CD4-positive, alpha-beta memory T cell (primary cell): ENCODE measurements at regions not wholly inside any gene's neighbourhood (a gene's known extent, or its start where the extent isn't known, plus 50 kb on each side); places are given as distances from the start of the nearest gene placed in this dataset.

Experiments
- CTCF ChIA-PET: fragments of 350-600 bp; sonication (Branson Sonifier 250); formaldehyde crosslinking; loops from one replicate; lab custom pipeline; 2021; ENCODE audit warnings: inconsistent platforms; ENCODE audit not compliant: partially characterized antibody; lab: Charles Lee
- POLR2A ChIA-PET: fragments of 350-600 bp; sonication (Branson Sonifier 250); formaldehyde crosslinking; loops from one replicate; lab custom pipeline; 2021; ENCODE audit not compliant: partially characterized antibody; lab: Charles Lee
- DNase-seq, 5 donors: peaks; one replicate each; pipeline versions ENCODE4 v3.0.0 to v3.0.0-alpha.2; 2020 to 2022; ENCODE audit warnings: mixed read lengths in 1 of 5
- H3K27ac ChIP-seq: one replicate; pipeline ENCODE4 v1.7.0; 2013; ENCODE audit warnings: low read depth, low read length
- H3K27me3 ChIP-seq: 2 replicates; pipeline ENCODE4 v1.7.0; 2013; ENCODE audit warnings: mild to moderate bottlenecking, low read length, moderate library complexity; ENCODE audit not compliant: insufficient read depth
- H3K36me3 ChIP-seq: 2 replicates; pipeline ENCODE4 v1.7.0; 2013; ENCODE audit warnings: mild to moderate bottlenecking, low read length, moderate library complexity; ENCODE audit not compliant: insufficient read depth
- H3K4me1 ChIP-seq: 2 replicates; pipeline ENCODE4 v1.7.0; 2013; ENCODE audit warnings: mild to moderate bottlenecking, low read length, moderate library complexity; ENCODE audit not compliant: insufficient read depth
- H3K4me3 ChIP-seq, 2 donors: one replicate each; pipeline ENCODE4 v1.7.0; 2013; ENCODE audit warnings: low read length in 2 of 2, mild to moderate bottlenecking in 1 of 2
- H3K9me3 ChIP-seq, 2 donors: one replicate each; pipeline ENCODE4 v1.7.0; 2013; ENCODE audit warnings: low read length in 2 of 2, control low read depth in 1 of 2; ENCODE audit not compliant: control insufficient read depth in 1 of 2
- H3K27ac Mint-ChIP-seq, 7 donors: one replicate each; pipeline ENCODE4 v1.8.0; 2020 to 2021; ENCODE audit warnings: mixed read lengths in 7 of 7, mild to moderate bottlenecking in 6 of 7, inconsistent platforms in 3 of 7, moderate library complexity in 3 of 7
- H3K27me3 Mint-ChIP-seq, 2 donors: one replicate each; pipeline ENCODE4 v1.8.0; 2020 to 2021; ENCODE audit warnings: mixed read lengths in 2 of 2
- H3K36me3 Mint-ChIP-seq, 2 donors: one replicate each; pipeline ENCODE4 v1.8.0; 2020 to 2021; ENCODE audit warnings: mixed read lengths in 2 of 2, inconsistent platforms in 1 of 2, mild to moderate bottlenecking in 1 of 2
- H3K4me1 Mint-ChIP-seq, 4 donors: one replicate each; pipeline ENCODE4 v1.8.0; 2020 to 2021; ENCODE audit warnings: mixed read lengths in 4 of 4, mild to moderate bottlenecking in 1 of 4
- H3K4me3 Mint-ChIP-seq, 8 donors: one replicate each; pipeline ENCODE4 v1.8.0; 2020 to 2021; ENCODE audit warnings: mixed read lengths in 8 of 8, mild to moderate bottlenecking in 7 of 8, moderate library complexity in 6 of 8, inconsistent platforms in 3 of 8
- H3K9me3 Mint-ChIP-seq, 8 donors: one replicate each; pipeline ENCODE4 v1.8.0; 2020 to 2021; ENCODE audit warnings: mixed read lengths in 8 of 8, mild to moderate bottlenecking in 5 of 8, inconsistent platforms in 3 of 8, moderate library complexity in 1 of 8
- intact Hi-C: fragments of 100-400 bp; cut with micrococcal nuclease; formaldehyde crosslinking; loops from one replicate; pipeline ENCODE4 v1.15.1; 2023

DNA sequence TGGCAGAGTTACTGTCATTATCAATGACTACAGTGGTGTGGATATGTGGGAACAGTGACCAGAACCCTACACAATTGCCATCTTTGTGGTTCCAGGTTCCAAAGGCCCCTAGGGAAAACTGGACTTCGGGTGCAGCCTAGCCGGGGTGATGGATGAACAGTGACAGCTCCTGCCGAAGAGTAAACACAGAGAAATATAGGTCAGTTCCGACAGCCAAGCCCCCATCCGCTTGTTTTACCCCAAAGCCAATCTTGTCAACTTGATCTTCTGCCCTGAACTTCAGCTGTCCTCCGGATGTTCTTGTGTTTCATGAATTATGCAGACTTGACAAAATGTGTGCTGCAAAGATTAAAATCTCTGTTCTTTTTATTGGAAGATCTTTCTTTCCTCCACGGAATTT is 200.4 kb upstream of the SRRM4 start:
- H3K9me3 ChIP-seq, result no peaks in the 10 kb centered on the region
- H3K36me3 Mint-ChIP-seq, result no peaks in the 10 kb centered on the region
- no peak overlapping the region for H3K4me3 Mint-ChIP-seq
- H3K27me3 Mint-ChIP-seq, result no peaks in the 10 kb centered on the region
- intact Hi-C loops, result no loop called here
- POLR2A ChIA-PET, result no interaction called here
- no peak overlapping the region for H3K27ac ChIP-seq
- DNase-seq, result no peak
- no peaks in the 10 kb centered on the region for H3K36me3 ChIP-seq
- no peaks in the 10 kb centered on the region for H3K4me1 ChIP-seq
- H3K4me3 ChIP-seq, result no peak overlapping the region
- H3K27ac Mint-ChIP-seq, result no peak overlapping the region
- CTCF ChIA-PET, result no interaction called here
- H3K9me3 Mint-ChIP-seq, result peaks cover 0 to 4% (median 2%) of the 10 kb centered on the region in 8 donors
- H3K4me1 Mint-ChIP-seq, result no peaks in the 10 kb centered on the region
- no peaks in the 10 kb centered on the region for H3K27me3 ChIP-seq

GRCh38 chr12:118781692-118782091 is 199.6 kb upstream of the SRRM4 start:
- no peaks in the 10 kb centered on the region for H3K4me1 Mint-ChIP-seq
- H3K36me3 Mint-ChIP-seq, result no peaks in the 10 kb centered on the region
- no peak overlapping the region for H3K27ac Mint-ChIP-seq
- Histone ChIP-seq H3K4me1 (no peaks in the 10 kb centered on the region), H3K27me3 (no peaks in the 10 kb centered on the region), H3K36me3 (no peaks in the 10 kb centered on the region), H3K27ac (no peak overlapping the region), H3K4me3 (no peak overlapping the region), H3K9me3 (no peaks in the 10 kb centered on the region)
- no peak overlapping the region for H3K4me3 Mint-ChIP-seq
- peaks cover 0 to 1% of the 10 kb centered on the region in 2 donors for H3K27me3 Mint-ChIP-seq
- H3K9me3 Mint-ChIP-seq, result peaks cover 0 to 5% (median 3%) of the 10 kb centered on the region in 8 donors
- POLR2A ChIA-PET, result no interaction called here
- CTCF ChIA-PET, result no interaction called here
- intact Hi-C loops, result no loop called here
- no peak for DNase-seq

DNA sequence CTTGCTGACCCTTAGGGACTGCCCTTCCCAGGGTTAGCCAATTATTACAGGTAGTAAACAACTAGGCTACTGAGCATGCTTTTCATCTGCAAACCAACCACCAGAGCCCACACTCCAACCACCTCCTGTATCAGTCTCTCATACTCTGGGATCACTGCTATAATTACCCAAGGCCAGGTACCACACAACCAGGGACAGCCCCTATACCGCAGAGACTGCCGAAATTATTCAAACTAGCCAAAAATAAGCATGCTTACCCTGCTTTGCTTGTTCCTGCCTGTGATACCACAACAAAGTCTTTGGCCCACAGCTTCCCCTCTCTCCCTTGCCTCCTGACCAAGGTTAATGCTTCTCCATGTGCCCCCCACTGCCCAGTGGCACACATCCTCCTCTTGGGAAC is 197.6 kb upstream of the SRRM4 start:
- peaks cover 0 to 1% of the 10 kb centered on the region in 2 donors for H3K27me3 Mint-ChIP-seq
- Histone ChIP-seq H3K27me3 (no peaks in the 10 kb centered on the region), H3K36me3 (no peaks in the 10 kb centered on the region), H3K4me1 (no peaks in the 10 kb centered on the region), H3K4me3 (no peak overlapping the region), H3K9me3 (no peaks in the 10 kb centered on the region), H3K27ac (no peak overlapping the region)
- ChIA-PET POLR2A (no interaction called here), CTCF (no interaction called here)
- no peak overlapping the region for H3K4me3 Mint-ChIP-seq
- intact Hi-C loops, result no loop called here
- no peaks in the 10 kb centered on the region for H3K4me1 Mint-ChIP-seq
- no peak for DNase-seq
- H3K36me3 Mint-ChIP-seq, result no peaks in the 10 kb centered on the region
- no peak overlapping the region for H3K27ac Mint-ChIP-seq
- H3K9me3 Mint-ChIP-seq, result peaks cover 0 to 5% (median 2%) of the 10 kb centered on the region in 8 donors

DNA sequence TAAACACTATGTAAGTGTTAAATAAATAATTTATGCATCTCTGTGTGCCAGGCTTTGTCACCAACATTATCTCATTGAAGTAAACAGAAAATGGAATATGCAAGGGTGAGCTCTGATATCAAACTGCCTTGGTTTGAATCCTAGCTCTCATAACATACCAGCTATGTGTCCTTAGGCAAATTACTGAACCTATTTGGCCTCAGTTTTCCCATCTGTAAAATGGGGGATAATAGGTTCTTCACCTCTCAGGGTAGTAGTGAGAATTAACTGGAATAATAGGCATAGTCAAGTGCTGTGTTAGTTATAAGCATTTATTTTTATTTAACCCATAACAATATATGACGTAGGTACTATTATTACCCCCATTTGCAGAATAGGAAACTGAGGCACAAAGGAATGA is 190.8 kb upstream of the SRRM4 start:
- H3K4me1 ChIP-seq, result no peaks in the 10 kb centered on the region
- intact Hi-C loops, result no loop called here
- POLR2A ChIA-PET, result no interaction called here
- H3K27ac ChIP-seq, result no peak overlapping the region
- Mint-ChIP-seq H3K27me3 (peaks cover 0 to 1% of the 10 kb centered on the region in 2 donors), H3K9me3 (peaks cover 0 to 13% (median 3%) of the 10 kb centered on the region in 8 donors), H3K4me1 (no peaks in the 10 kb centered on the region), H3K4me3 (no peak overlapping the region), H3K36me3 (no peaks in the 10 kb centered on the region), H3K27ac (no peak overlapping the region)
- H3K9me3 ChIP-seq, result no peaks in the 10 kb centered on the region
- no peaks in the 10 kb centered on the region for H3K36me3 ChIP-seq
- H3K27me3 ChIP-seq, result no peaks in the 10 kb centered on the region
- no peak overlapping the region for H3K4me3 ChIP-seq
- no peak for DNase-seq
- CTCF ChIA-PET, result no interaction called here

- H3K4me3 ChIP-seq, result no peak overlapping the region
- peaks cover 3 to 17% (median 6%) of the 10 kb centered on the region in 8 donors for H3K9me3 Mint-ChIP-seq
- no peaks in the 10 kb centered on the region for H3K4me1 ChIP-seq
- H3K27me3 ChIP-seq, result no peaks in the 10 kb centered on the region
- peaks cover 0 to 1% of the 10 kb centered on the region in 2 donors for H3K27me3 Mint-ChIP-seq
- no peak for DNase-seq
- H3K4me3 Mint-ChIP-seq, result no peak overlapping the region
- H3K36me3 Mint-ChIP-seq, result no peaks in the 10 kb centered on the region
- no peaks in the 10 kb centered on the region for H3K36me3 ChIP-seq
- no peak overlapping the region for H3K27ac Mint-ChIP-seq
- H3K9me3 ChIP-seq, result no peaks in the 10 kb centered on the region
- no peaks in the 10 kb centered on the region for H3K4me1 Mint-ChIP-seq
- ChIA-PET CTCF (no interaction called here), POLR2A (no interaction called here)
- intact Hi-C loops, result no loop called here
- H3K27ac ChIP-seq, result no peak overlapping the region
These were observed 167.5 kb upstream of the SRRM4 start for GRCh38 chr12:118813778-118814357.

DNA sequence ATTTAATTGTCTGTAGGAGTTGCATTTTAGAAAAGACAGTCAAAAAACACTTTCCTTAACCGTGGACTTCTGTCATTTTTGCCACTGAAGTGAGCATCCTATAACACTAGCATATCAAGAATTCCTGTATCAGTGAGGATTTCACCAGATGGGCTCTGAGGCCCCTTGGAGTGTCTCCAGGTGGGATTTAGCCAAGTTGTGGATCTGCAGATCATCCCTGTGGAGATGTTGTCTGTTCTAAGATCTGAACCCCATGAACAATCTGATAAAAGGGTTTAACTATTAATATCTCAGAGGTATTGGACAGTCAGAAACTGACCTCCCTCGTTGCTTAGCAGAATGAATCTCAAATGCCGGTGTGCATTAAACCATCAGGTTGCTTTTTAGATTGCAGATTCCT is 165.0 kb upstream of the SRRM4 start:
- Mint-ChIP-seq H3K4me1 (no peaks in the 10 kb centered on the region), H3K4me3 (no peak overlapping the region), H3K27ac (no peak overlapping the region), H3K9me3 (peaks cover 0 to 11% (median 4%) of the 10 kb centered on the region in 8 donors), H3K36me3 (no peaks in the 10 kb centered on the region), H3K27me3 (peaks cover 0 to 1% of the 10 kb centered on the region in 2 donors)
- no peaks in the 10 kb centered on the region for H3K36me3 ChIP-seq
- DNase-seq, result no peak
- no peaks in the 10 kb centered on the region for H3K9me3 ChIP-seq
- CTCF ChIA-PET, result no interaction called here
- no peak overlapping the region for H3K27ac ChIP-seq
- no peaks in the 10 kb centered on the region for H3K4me1 ChIP-seq
- intact Hi-C loops, result no loop called here
- no peak overlapping the region for H3K4me3 ChIP-seq
- POLR2A ChIA-PET, result no interaction called here
- no peaks in the 10 kb centered on the region for H3K27me3 ChIP-seq

DNA sequence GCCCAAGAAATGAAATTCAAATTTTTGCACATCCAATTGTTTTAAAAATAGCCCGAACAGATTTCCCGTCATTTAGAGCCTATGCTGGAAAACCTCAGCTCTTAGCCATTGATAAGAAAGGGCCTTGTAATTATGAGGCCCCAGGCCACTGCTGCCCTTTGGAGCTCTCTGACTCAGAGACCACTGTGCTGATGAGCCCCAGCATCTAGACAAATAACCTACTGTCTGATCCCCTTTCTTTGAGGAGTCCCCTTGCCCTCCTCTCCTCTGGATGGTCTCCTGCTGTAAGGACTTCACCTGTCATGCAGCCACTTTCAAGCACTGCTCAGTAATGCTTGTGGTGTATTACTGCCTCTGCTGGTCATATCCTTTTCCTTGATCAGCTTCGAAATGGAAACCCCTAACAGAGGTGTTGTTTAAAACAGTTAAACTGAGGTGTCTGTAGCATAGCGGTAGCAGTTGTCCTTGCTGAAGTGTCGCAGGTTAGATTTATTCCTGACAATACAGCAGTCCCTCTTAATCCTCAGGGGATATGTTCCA is 159.9 kb upstream of the SRRM4 start:
- ChIA-PET CTCF (no interaction called here), POLR2A (no interaction called here)
- Mint-ChIP-seq H3K27ac (no peak overlapping the region), H3K9me3 (peaks cover 0 to 13% (median 5%) of the 10 kb centered on the region in 8 donors), H3K36me3 (no peaks in the 10 kb centered on the region), H3K27me3 (no peaks in the 10 kb centered on the region), H3K4me3 (no peak overlapping the region), H3K4me1 (no peaks in the 10 kb centered on the region)
- Histone ChIP-seq H3K9me3 (no peaks in the 10 kb centered on the region), H3K4me1 (no peaks in the 10 kb centered on the region), H3K36me3 (no peaks in the 10 kb centered on the region), H3K27ac (no peak overlapping the region), H3K4me3 (no peak overlapping the region), H3K27me3 (no peaks in the 10 kb centered on the region)
- DNase-seq, result no peak
- intact Hi-C loops, result no loop called here
